ENCODE measurements at regions not wholly inside any gene's neighbourhood (a gene's known extent, or its start where the extent isn't known, plus 50 kb on each side); places are given as distances from the start of the nearest gene placed in this dataset.
"Not testable (repeated sequence)": the region's sequence is repeated elsewhere in the genome, so short reads cannot be mapped to it uniquely, and the experiment has no call there.

GRCh38 chr3:186453531-186453930 is 90.6 kb downstream of the CRYGS start:
- no peak for DNase-seq

DNA sequence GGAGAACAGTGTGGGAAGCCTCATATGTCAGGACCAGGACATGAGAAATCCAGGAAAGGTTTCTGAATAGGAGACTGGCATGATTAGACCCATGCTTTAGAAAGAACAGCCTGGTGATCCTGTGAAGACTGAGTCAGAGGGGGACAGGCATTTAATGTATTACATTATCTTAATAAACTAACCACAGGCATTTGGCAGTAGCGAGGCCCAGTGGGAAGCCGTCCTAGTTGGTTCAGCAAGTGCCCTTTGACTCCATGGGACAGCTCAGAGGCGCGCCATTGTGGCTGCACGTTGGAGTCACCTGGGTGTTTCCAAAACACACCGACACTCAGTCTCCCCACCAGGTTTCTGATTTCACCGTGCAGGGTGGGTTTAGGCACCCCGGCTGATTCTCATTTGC is 90.5 kb upstream of the DGKG start:
- no peak for DNase-seq

- DNase-seq: peak; percentile 45 to 63
Measured at GRCh38 chr3:186451371-186451770, 89.3 kb upstream of the DGKG start.

GRCh38 chr3:186444974-186445373 is 82.9 kb upstream of the DGKG start:
- no peak for DNase-seq

- DNase-seq: no peak
Measured at GRCh38 chr3:186444288-186444687, 82.3 kb upstream of the DGKG start.

- not testable (repeated sequence) for DNase-seq
Measured at GRCh38 chr3:186442979-186443378, 80.9 kb upstream of the DGKG start.

DNA sequence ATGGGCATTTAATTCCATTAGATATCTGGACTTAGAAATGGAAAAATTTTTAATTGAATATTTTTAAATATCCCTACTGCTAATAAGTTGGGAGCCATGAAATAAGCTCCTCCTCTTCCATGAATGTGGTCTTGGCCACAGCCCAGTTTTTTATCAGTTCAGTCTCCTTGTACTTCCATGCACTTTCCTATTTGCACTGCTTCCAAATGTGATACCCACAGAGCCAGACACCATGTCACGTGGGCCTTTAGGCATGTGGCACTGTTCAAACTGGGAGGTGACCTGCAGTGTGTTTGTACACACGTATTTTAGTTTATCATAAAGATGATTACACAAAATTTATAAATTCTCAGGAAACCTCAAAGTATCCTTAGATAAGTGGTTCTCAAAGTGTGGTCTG is 80.1 kb upstream of the DGKG start:
- DNase-seq: no peak

DNA sequence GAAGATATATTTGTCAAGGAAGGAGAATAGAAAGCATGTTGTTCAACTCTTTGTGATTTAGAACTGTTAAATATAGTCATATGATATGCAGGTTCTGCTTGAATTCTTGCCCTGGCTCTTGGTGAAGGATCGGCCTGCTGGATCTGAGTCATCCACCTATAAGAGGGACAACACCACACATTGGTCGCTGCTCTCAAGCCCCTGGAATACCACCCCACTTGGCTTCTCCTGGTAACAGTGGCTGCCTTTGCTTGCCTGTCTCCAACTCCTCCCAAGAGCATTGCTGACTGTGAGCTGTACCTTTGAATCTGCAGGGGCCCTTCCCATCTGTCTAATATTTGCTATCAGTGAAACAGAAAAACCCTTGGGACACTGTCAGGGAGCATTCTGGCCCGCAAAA is 78.9 kb upstream of the DGKG start:
- no peak for DNase-seq

DNA sequence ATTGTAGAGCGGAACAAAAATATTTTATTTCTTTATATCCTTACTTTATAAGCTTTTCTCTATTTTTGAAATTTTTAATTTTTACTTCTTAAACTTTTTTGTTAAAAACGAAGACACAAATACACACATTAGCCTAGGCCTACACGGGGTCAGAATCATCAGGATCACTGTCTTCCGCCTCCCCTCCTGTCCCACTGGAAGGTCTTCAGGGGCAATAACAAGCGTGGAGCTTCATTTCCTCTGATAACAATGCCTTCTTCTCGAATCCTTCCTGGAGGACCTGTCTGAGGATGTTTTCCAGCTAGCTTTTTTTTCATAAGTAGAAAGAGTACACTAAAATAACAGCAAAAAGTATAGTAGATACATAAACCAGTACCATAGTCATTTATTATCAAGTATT is 77.7 kb upstream of the DGKG start:
- no peak for DNase-seq

- DNase-seq: not testable (repeated sequence)
Measured at GRCh38 chr3:186435332-186435731, 73.3 kb upstream of the DGKG start.

- no peak for DNase-seq
Measured at GRCh38 chr3:186432944-186433732, 71.1 kb upstream of the DGKG start.

DNA sequence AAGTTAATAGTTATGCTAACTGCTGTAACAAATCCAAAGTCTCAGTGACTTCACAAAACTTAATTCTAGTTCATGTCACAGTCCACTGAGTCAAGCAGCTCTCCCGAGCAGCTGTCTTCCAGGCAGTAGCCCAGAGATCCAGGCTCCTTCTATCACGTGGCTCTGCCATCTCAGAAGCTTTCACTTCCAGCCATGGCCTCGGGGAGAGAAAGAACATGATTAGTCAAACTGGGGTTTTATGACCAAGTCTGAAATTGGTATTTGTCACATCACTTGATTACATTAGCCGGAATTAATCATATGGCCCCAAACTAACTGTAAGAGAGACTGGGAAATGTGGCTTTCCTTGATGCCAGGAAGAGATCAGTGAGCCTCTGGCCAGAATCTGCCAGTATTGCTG is 70.2 kb upstream of the DGKG start:
- DNase-seq: no peak

- DNase-seq: no peak
Measured at GRCh38 chr3:186427627-186428281, 65.7 kb upstream of the DGKG start.

GRCh38 chr3:186425788-186426730 is 64.0 kb upstream of the DGKG start:
- peak; percentile 35 to 44 for DNase-seq

DNA sequence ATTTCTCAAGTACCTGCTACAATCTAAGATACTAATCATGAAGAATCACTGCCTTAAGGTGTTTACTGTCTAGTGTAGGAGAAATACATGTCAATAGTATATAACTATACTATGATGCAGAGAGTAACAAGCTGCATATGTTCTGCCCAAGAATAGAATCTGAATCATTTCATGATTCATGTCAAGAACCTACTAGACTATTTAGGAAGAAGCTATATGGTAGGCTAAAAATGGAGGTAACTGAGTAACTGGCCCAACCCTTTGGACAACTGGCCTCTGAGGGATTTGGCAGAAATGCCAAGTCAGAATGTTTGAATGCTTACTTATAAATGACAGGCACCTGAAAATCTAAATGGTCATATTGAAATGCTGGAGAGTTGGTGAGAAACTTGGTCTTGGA is 59.9 kb upstream of the DGKG start:
- no peak for DNase-seq

- no peak for DNase-seq
Measured at GRCh38 chr3:186418671-186419145, 56.7 kb upstream of the DGKG start.

DNA sequence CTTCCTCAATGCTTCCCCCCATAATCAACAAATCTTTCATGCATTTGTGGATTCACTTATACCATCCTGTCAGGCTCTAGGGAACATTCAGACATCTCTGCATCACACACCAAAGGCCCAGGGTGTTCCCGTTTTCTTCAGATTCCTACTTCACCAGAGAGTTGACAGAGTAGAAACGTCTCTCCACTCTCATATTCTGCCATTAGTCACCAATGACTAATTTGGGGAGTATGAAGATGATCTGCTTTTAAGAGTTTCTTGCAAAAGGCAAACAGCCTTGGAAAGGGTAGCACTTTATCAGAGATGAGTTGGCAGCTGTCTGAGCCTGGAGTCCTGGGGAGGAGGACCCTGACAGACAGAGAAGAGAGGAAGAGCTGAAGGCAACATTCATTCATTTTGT is 55.8 kb upstream of the DGKG start:
- DNase-seq: no peak

DNA sequence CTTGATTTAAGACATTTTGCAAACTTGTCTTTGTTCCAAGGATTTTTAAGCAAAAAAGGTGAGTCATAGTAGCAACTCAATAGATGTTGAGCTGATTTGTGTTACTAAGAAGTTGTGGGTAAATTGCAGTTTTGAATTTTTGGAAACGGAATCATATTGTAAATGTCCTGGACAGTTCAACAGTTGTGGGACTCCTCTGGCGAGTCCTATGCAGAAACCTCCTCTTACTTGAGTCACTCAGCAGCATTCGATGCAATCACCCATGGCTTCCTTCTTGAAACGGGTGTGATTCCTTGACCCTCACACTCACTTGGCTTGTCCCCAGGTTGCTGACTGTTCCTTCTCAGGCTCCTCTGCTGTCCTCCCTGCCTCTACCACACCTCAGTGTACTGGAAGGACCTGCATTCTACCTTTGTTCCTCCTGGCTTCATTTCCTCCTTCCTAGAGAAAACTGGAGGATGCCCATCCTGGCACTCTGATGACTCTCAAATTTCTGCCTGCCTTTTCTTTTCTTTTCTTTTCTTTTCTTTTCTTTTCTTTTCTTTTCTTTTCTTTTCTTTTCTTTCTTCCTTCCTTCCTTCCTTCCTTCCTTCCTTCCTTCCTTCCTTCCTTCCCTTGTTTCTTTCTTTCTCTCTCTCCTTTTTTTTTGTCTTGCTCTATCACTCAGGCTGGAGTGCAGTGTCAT is 52.8 kb upstream of the DGKG start:
- DNase-seq: peak; percentile 26 to 42

DNA sequence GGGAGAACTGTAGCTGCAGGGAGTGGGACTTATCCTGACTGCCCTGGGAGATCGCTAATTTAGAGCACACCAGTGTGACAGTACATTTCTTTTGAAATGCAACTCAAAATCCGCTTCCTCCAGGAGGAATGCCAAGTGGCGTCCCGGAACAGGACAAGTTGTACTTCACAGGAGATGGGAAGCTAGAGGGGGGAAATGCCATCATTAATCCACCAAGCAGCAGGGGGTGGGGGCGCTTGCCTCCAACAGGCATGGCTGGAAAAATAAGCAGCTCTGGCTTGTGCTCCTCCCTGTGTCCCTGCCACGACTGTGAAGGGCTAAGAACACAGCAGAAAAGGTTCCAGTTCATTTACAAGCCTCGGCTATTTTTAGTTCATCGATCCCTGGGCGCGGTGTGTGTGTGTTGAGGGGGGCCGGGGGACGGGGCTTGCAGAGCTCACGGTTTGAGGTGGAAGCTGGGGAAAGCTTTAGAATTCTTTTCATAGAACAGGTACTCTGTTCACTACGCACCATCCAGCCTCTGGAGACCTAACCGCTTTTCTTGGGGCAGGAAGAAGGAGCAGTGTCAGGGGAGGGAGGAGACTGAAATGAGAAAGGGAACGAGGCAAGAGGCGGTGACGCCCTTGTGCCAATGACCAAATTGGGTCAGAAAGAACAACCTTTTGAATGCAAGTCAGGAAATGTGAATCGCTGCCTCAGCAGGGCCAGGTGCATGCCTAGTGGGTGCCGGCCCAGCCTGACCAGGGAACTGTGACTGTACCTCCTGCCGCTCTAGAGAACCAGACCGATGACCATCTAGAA is 51.8 kb upstream of the DGKG start:
- DNase-seq: peak; percentile 20 to 38

DNA sequence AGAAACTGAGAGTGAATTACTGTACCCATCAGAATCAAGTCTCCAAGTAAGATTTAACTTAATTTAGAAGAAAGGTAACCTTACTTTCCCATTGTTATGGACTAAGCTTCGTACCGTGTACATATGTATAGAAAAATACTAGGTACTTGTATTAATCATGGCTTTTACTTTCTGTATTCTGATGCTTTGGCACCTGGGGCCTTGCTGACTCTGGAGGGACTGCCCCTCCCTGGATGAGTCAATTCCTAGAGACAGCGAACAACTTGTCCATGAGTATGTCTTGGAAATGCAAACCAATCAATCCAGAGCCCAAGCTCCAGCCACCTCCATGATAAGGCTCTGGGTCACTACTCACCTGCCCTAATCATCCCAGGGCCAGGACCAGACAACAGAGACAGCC is 50.0 kb upstream of the DGKG start:
- DNase-seq: no peak

All from inflammatory macrophage (primary cell).